ENCODE measurements at regions not wholly inside any gene's neighbourhood (a gene's known extent, or its start where the extent isn't known, plus 50 kb on each side); places are given as distances from the start of the nearest gene placed in this dataset.
"Not testable (repeated sequence)": the region's sequence is repeated elsewhere in the genome, so short reads cannot be mapped to it uniquely, and the experiment has no call there.

GRCh38 chr1:199490769-199491527 lies 536.6 kb upstream of the NR5A2 start:
- H3K27me3 ChIP-seq (ENCODE audit: insufficient read depth, low read depth) = no peaks in the 10 kb centered on the region
- H3K4me3 ChIP-seq (IDR thresholded peaks at IDR 0.05; ENCODE audit: insufficient read depth, low read depth, low read length) = no peak overlapping the region
- H4K20me1 ChIP-seq (ENCODE audit: insufficient read depth) = no peaks in the 10 kb centered on the region
- peak overlapping the region; percentile 52 for H3K27ac ChIP-seq
- no peak overlapping the region for H3K9ac ChIP-seq
- no peaks in the 10 kb centered on the region for H3K79me2 ChIP-seq (ENCODE audit: insufficient read depth, low read depth)
- no peaks in the 10 kb centered on the region for H3K36me3 ChIP-seq (ENCODE audit: insufficient read depth)
- H2AFZ ChIP-seq (ENCODE audit: low read depth) = no peak overlapping the region
- no peak for TF ChIP-seq CTCF (conservative IDR thresholded peaks at IDR 0.05; ENCODE audit: low read depth, low read length)
- H3K4me2 ChIP-seq = peak overlapping the region; percentile 66
- peaks cover 30% of the 10 kb centered on the region for H3K4me1 ChIP-seq (ENCODE audit: low read depth, poor library complexity, severe bottlenecking)

GRCh38 chr1:199495432-199495831 lies 532.1 kb upstream of the NR5A2 start:
- H3K9ac ChIP-seq = no peak overlapping the region
- peaks cover 31% of the 10 kb centered on the region for H3K4me1 ChIP-seq (ENCODE audit: low read depth, poor library complexity, severe bottlenecking)
- no peak overlapping the region for H2AFZ ChIP-seq (ENCODE audit: low read depth)
- no peaks in the 10 kb centered on the region for H3K27me3 ChIP-seq (ENCODE audit: insufficient read depth, low read depth)
- H3K4me2 ChIP-seq = no peak overlapping the region
- TF ChIP-seq CTCF (conservative IDR thresholded peaks at IDR 0.05; ENCODE audit: low read depth, low read length) = no peak
- no peaks in the 10 kb centered on the region for H4K20me1 ChIP-seq (ENCODE audit: insufficient read depth)
- no peaks in the 10 kb centered on the region for H3K79me2 ChIP-seq (ENCODE audit: insufficient read depth, low read depth)
- no peaks in the 10 kb centered on the region for H3K36me3 ChIP-seq (ENCODE audit: insufficient read depth)
- H3K4me3 ChIP-seq (IDR thresholded peaks at IDR 0.05; ENCODE audit: insufficient read depth, low read depth, low read length) = peak overlapping the region; percentile 23
- H3K27ac ChIP-seq = no peak overlapping the region

GRCh38 chr1:199498802-199499201 lies 528.7 kb upstream of the NR5A2 start:
- not testable (repeated sequence) for H3K9ac ChIP-seq; H4K20me1 ChIP-seq (ENCODE audit: insufficient read depth); H3K4me3 ChIP-seq (IDR thresholded peaks at IDR 0.05; ENCODE audit: insufficient read depth, low read depth, low read length); H3K27ac ChIP-seq; H3K27me3 ChIP-seq (ENCODE audit: insufficient read depth, low read depth); H3K79me2 ChIP-seq (ENCODE audit: insufficient read depth, low read depth); H3K36me3 ChIP-seq (ENCODE audit: insufficient read depth)
- Histone ChIP-seq H3K4me1 (ENCODE audit: low read depth, poor library complexity, severe bottlenecking) (peaks cover 16% of the 10 kb centered on the region), H2AFZ (ENCODE audit: low read depth) (peak overlapping the region; percentile 3; the same call in 1 of the 2 replicates), H3K4me2 (peak overlapping the region; percentile 7)

GRCh38 chr1:199508072-199508471 lies 519.4 kb upstream of the NR5A2 start:
- Histone ChIP-seq H3K4me2 (no peak overlapping the region), H3K27me3 (ENCODE audit: insufficient read depth, low read depth) (no peaks in the 10 kb centered on the region), H3K27ac (no peak overlapping the region), H3K36me3 (ENCODE audit: insufficient read depth) (no peaks in the 10 kb centered on the region), H2AFZ (ENCODE audit: low read depth) (no peak overlapping the region), H3K4me1 (ENCODE audit: low read depth, poor library complexity, severe bottlenecking) (no peaks in the 10 kb centered on the region), H4K20me1 (ENCODE audit: insufficient read depth) (no peaks in the 10 kb centered on the region), H3K4me3 (IDR thresholded peaks at IDR 0.05; ENCODE audit: insufficient read depth, low read depth, low read length) (no peak overlapping the region), H3K9ac (no peak overlapping the region), H3K79me2 (ENCODE audit: insufficient read depth, low read depth) (no peaks in the 10 kb centered on the region)
- no peak for TF ChIP-seq CTCF (conservative IDR thresholded peaks at IDR 0.05; ENCODE audit: low read depth, low read length)

- Histone ChIP-seq H3K79me2 (ENCODE audit: insufficient read depth, low read depth) (no peaks in the 10 kb centered on the region), H3K4me2 (no peak overlapping the region)
- TF ChIP-seq CTCF (conservative IDR thresholded peaks at IDR 0.05; ENCODE audit: low read depth, low read length) = no peak
These were observed 518.9 kb upstream of the NR5A2 start for GRCh38 chr1:199508653-199509052.

More at GRCh38 chr1:199508653-199509052, 518.9 kb upstream of the NR5A2 start:
- Histone ChIP-seq H4K20me1 (ENCODE audit: insufficient read depth) (no peaks in the 10 kb centered on the region), H3K4me1 (ENCODE audit: low read depth, poor library complexity, severe bottlenecking) (no peaks in the 10 kb centered on the region), H3K9ac (no peak overlapping the region), H3K36me3 (ENCODE audit: insufficient read depth) (no peaks in the 10 kb centered on the region), H3K4me3 (IDR thresholded peaks at IDR 0.05; ENCODE audit: insufficient read depth, low read depth, low read length) (no peak overlapping the region), H2AFZ (ENCODE audit: low read depth) (no peak overlapping the region), H3K27ac (no peak overlapping the region), H3K27me3 (ENCODE audit: insufficient read depth, low read depth) (no peaks in the 10 kb centered on the region)
